ENCODE measurements at regions not wholly inside any gene's neighbourhood (a gene's known extent, or its start where the extent isn't known, plus 50 kb on each side); places are given as distances from the start of the nearest gene placed in this dataset.
"Not testable (repeated sequence)": the region's sequence is repeated elsewhere in the genome, so short reads cannot be mapped to it uniquely, and the experiment has no call there.

GRCh38 chrX:150058728-150059127 lies 120.4 kb upstream of the EOLA2 start:
- DNase-seq: no peak

- no peak for DNase-seq
Measured at GRCh38 chrX:150060406-150060805, 122.1 kb upstream of the EOLA2 start.

DNA sequence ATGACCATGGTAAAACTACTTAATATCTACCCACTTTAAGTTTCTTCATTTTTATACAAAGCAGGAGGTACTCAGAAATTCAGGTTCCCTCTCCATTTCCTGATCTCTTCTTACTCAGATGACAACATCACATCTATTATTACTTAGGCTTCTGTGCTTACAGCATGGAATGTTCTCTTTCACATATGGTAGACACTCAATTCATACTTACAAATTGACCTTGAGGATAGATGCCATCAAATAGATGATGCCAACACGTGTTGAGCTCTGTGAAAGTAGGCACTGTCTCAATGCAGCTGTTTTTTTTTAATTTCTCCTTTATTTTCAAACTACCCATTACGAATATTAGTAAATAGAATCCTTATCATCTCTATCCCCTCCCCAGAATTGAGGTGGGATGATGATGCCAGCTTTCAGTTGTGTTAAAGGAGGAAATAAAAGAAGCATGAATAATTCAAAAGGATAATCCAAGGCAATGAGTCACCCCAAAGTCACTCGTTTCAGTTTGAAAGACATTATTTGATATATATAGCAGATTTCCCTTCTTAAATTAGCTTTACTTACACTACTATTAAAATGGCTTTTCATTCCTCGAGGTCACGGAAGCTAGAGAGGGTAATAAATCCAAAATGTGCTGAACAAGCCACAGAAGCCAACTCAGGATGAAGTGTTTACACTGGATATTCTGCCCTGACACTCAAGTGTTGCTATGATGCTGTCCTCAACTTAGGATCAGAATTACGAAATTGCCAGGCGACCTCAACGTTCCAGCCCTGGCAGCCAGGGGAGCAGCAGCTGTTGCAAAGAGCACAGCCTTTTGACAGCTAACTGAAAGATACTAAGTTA lies 124.2 kb upstream of the EOLA2 start:
- no peak for DNase-seq

DNA sequence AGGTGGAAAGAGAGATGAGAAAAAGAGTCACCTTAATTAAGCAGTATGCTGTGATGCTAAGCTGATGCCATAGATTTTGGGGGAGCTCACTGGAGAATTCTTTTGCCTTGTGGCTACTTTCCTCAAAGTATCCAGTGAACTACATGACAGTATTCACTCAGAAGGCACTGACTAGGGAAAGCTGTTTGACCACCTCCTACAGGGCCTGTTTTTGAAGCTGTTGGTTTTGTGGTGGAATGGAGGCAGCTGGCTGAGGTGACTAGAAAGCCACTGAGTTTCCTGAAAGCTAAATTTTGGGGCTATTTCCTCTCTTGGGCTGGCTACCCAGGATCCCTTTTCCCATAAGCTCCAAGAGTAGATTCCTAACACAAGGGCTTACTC lies 124.8 kb upstream of the EOLA2 start:
- DNase-seq: no peak

GRCh38 chrX:150063674-150064073 lies 125.4 kb upstream of the EOLA2 start:
- DNase-seq: no peak

DNA sequence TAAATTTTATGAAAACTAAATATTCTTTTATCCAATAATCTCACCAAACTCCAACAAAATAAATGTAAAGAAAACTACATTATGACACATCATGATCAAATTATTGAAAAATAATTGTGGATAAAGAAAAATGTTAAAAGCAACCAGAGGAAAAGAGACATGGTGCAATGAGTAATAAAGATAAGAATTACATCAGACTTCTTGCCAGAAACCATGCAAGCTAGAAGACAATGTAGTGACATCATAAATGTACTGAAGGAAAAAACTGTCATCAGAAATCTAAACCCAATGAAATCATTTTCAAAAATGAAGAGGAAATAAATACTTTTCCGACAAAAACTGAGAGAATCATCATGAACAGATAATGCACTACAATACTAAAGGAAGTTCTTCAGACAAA lies 135.9 kb upstream of the EOLA2 start:
- DNase-seq: no peak

DNA sequence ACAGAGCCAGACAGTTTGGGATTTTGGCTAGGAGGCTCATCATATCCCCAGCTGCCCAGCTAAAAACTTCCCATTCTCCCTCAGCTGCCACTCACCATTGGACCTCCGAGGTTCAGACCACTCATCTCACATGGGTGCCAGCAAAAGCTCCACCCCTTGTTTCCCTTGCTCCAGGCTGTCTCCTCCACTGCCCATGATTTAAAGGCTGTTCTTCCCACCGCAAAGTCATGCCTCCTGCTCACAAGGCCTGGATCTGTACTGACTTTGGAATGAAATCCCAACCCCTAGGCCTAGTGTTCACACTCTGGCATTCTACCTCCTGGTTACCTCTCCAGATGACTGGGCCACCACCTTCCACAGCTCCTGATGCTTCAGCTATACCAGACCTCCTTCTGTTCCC lies 142.2 kb upstream of the EOLA2 start:
- DNase-seq: no peak

DNA sequence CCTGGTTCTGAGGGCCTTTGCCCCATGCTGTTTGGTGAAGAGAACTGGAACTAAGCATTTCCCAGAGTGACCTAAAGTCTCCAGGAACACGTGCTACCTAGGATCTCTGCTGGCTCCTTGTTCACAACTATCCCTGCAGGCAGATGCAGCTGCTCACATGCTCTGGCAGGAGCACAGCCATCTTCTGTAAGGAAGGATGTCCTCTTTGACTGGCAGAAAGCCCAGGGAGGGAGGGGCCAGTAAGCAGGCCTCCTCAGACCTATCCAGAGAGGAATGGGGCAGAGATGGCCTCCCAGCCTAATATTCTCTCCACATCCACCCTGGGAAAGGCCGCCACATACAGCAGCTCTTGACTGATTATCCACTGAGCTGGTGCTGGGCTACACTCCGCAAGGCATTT lies 142.8 kb upstream of the EOLA2 start:
- no peak for DNase-seq

GRCh38 chrX:150084496-150085229 lies 146.4 kb upstream of the EOLA2 start:
- no peak for DNase-seq

GRCh38 chrX:150085881-150086280 lies 147.6 kb upstream of the EOLA2 start:
- no peak for DNase-seq

GRCh38 chrX:150086371-150086770 lies 148.1 kb upstream of the EOLA2 start:
- no peak for DNase-seq

GRCh38 chrX:150087612-150088011 lies 149.3 kb upstream of the EOLA2 start:
- DNase-seq: no peak

GRCh38 chrX:150088042-150088441 lies 149.8 kb upstream of the EOLA2 start:
- no peak for DNase-seq

DNA sequence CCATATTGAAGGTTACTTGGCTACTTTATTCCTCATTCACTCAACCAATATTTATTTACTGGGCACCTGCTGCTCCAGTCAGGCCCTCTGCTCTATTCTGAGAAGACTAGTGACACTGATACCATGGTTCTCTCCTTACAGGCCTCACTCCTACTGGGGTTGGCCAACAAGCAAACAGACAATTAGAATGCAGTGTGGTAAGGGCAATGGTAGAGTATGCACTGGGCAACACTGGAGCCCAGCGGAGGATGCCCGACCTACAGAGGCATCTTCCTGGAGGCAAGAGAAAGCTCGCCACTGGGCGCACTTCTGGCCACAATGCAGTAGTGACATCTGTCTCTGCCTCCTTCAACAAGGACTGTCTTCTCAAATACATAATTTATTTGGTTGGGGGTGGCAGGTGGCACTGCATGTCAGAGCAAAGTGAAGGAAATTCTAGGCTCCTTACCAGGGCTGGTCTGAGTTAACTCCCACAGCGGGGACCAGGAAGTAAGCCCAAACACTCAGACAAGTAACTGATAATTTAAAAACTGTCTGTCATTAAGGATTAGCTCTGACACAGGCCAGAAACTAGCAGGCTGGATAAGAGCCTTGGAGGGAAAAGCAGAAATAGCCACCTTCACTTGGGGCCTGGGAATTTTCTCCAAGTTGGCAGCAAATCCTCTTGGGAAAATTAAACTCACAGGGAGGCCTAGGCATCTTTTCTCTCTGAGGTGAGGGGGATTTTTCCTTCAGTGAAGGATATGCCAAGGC lies 150.7 kb upstream of the EOLA2 start:
- DNase-seq: no peak

GRCh38 chrX:150091300-150091699 lies 153.0 kb upstream of the EOLA2 start:
- DNase-seq: not testable (repeated sequence)

DNA sequence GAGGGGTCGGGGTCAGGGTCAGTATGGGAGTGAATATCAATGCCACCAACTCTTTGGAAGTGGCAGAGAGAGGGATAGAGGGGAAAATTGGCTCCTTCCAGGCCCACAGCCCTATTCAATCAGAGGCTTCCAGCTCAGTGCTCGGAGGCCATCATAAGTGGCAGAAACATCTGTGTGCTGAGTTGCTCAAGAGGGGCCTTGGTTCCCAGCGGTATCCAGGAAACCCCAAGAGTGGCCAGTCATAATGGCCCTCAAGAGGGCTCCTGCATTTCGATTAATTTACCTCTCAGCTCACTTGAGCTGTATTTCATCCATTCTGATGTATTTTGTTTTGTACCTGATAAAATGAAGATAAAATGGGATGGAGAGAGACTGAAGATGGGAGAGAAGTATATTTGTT lies 154.3 kb upstream of the EOLA2 start:
- DNase-seq: no peak

DNA sequence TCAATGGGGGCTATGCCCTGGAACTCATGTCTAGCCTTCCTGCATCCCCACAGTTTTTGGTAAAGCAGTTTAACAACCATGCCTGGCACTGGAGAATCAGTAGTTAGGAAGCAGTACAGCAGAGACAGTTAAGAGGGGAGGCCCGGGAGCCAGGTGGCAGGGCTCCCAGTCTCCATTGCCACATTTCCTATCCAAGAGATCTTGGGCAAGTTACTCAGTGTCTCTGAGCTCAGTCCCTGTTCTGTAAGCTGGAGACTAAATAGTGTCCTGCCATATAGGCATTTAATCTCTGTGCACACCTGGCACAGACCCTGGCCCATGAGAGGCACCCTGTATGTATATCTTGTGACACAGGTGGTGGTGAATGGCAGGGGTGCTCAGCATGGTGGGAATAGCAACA lies 156.1 kb upstream of the EOLA2 start:
- DNase-seq: no peak

DNA sequence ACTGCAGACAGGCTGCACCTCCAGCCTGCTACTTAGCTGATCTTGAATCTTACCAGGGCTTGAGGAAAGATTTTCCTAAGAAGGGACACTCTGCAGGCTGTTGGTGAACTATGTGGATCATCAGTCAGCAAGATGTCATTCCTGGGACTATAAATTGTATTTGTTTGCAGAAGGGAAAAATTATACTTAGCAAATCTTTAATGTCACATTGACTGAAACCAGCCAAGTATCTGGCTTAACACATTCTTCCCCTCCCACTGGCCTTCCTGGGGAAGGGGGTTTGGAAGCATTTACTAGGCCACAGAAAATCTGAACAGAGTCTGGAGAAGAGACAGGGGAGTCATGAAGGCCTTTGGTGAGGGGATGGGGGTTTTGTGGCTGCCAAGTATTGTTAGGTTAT lies 156.7 kb upstream of the EOLA2 start:
- DNase-seq: no peak

DNA sequence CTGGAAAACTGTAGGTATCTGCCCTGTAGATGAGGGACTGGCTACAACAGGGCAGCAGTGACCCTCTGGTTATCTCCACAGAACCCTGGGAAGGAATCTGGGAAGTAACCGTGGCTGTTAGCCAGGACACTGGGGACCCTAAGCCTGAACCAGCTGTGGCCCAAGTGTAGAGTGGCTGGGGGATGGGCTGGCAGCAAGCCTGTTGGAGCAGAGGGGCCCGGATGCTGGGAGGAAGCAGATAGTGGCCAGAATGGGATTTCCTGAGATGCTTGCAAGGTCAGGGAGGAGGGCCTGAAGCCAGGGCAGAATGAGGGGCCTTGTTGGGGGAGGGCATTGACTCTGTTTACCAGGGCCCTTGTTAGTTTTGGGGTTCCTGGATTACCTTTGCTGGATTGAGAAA lies 161.0 kb upstream of the EOLA2 start:
- DNase-seq: no peak

DNA sequence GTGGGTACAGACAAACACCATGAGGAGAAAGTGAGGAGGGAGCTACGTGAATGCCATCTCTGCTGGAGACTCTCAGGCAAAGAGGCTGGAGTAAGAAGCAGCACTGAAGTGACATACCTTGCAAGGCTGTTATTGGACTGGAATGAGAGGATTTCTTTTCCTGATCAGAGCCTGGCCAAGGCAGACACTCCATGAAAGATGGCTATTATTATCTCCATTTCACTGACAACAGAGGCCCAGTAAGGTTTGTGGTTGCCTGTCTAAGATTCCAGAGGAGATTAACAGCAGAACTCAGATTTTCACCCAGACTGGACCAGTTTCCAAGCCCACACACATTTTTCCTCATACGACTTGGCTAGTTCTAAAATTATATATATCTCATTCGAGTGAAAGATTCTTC lies 162.0 kb upstream of the EOLA2 start:
- no peak for DNase-seq

DNA sequence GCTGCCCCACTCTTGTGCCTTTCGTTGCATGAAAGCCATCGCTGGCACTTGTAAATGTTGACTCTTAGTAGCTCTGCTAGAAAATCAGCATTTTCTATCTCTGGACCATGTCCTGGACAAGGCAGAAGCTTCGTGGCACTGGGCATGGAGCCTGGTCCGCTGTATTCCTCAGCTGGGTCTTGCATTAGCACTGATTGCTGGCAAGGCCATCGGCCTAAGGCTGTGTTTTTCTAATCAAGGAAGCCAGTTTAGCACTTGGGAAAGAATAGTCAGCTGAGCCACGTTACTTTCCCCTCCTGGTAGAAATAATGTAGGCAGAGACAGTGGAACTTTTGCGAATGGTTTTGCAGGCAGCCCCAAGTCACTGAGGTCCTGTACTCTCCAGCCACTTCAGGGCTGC lies 180.2 kb upstream of the EOLA2 start:
- DNase-seq: no peak

- no peak for DNase-seq
Measured at GRCh38 chrX:150119323-150119722, 181.0 kb upstream of the EOLA2 start.

GRCh38 chrX:150125045-150125444 lies 186.8 kb upstream of the EOLA2 start:
- DNase-seq: not testable (repeated sequence)

DNA sequence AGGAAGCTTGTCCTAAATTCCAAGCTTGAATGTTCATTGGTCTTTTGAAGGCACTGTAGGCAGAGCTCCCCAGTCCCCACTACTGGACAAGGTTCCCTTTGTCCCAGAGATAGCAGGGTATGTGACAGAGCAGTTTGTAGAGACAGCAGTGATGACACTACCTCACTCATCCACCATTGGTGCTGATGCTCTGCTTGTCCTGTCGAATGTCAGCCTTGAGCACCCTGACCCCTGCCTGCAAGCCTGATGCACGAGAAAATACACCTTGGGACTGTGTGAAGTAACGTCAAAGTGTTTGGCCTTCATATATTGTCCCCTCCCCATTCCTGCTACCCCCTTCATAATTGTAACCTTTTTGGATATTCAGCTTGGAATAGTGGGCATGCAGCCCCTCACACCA lies 188.9 kb upstream of the EOLA2 start:
- DNase-seq: no peak

Measured in CD4-positive, alpha-beta T cell treated with Interleukin-6 for 4 hours (primary cell).